GM10248 (cell line): ENCODE measurements at regions not wholly inside any gene's neighbourhood (a gene's known extent, or its start where the extent isn't known, plus 50 kb on each side); places are given as distances from the start of the nearest gene placed in this dataset.

ENCODE experiments used
- CTCF ChIA-PET: fragments of 300-600 bp; sonication (Branson Sonifier 250); formaldehyde crosslinking; extraction: SDS; loops from one replicate; lab custom pipeline; 2021; ENCODE audit warnings: antibody characterized with exemption; lab: Yijun Ruan, JAX
- POLR2A ChIA-PET: fragments of 350-650 bp; sonication (Branson Sonifier 250); formaldehyde crosslinking; extraction: SDS; loops from one replicate; lab custom pipeline; 2020; ENCODE audit warnings: antibody characterized with exemption; lab: Yijun Ruan, JAX
- DNase-seq: peaks from one replicate; pipeline ENCODE4 v3.0.0; 2012; ENCODE audit errors: extremely low spot score
- CTCF ChIP-seq: IDR thresholded peaks from 2 replicates; pipeline ENCODE4 v1.5.1; 2012; ENCODE audit warnings: mild to moderate bottlenecking, low read depth; ENCODE audit errors: extremely low read depth, missing control alignments, control extremely low read depth

- TF ChIP-seq CTCF, result no peak
- DNase-seq, result no peak
- ChIA-PET CTCF (interaction anchor here (1.1 to 1.5 kb wide), 4 partner anchors 10 to 278 kb away, joined by 3 to 7 read pairs (median 4); no protein-coding TSS in a partner anchor), POLR2A (no interaction called here)
These were observed 239.0 kb upstream of the MMADHC start for GRCh38 chr2:149826471-149827125.

- ChIA-PET POLR2A (no interaction called here), CTCF (no interaction called here)
- TF ChIP-seq CTCF, result no peak
- no peak for DNase-seq
These were observed 237.9 kb upstream of the MMADHC start for GRCh38 chr2:149825473-149825872.

- ChIA-PET CTCF (no interaction called here), POLR2A (no interaction called here)
- TF ChIP-seq CTCF, result no peak
- DNase-seq, result no peak
These were observed 236.6 kb upstream of the MMADHC start for GRCh38 chr2:149824136-149824535.

GRCh38 chr2:149819356-149819957, 231.9 kb upstream of the MMADHC start:
- POLR2A ChIA-PET, result no interaction called here
- CTCF ChIA-PET, result interaction anchor here (1.4 kb wide), 1 partner anchor 32 kb away, joined by 3 read pairs; no protein-coding TSS in a partner anchor

GRCh38 chr2:149816756-149817551, 229.4 kb upstream of the MMADHC start:
- CTCF ChIA-PET, result no interaction called here
- POLR2A ChIA-PET, result no interaction called here
- DNase-seq, result no peak
- no peak for TF ChIP-seq CTCF

More at GRCh38 chr2:149819356-149819957, 231.9 kb upstream of the MMADHC start:
- DNase-seq, result no peak
- no peak for TF ChIP-seq CTCF

GRCh38 chr2:149815941-149816340, 228.4 kb upstream of the MMADHC start:
- POLR2A ChIA-PET, result no interaction called here
- no peak for TF ChIP-seq CTCF
- DNase-seq, result no peak
- CTCF ChIA-PET, result no interaction called here
